GM12878 (cell line): ENCODE measurements at regions not wholly inside any gene's neighbourhood (a gene's known extent, or its start where the extent isn't known, plus 50 kb on each side); places are given as distances from the start of the nearest gene placed in this dataset.

Experiments used
- POLR2A ChIP-seq: IDR thresholded peaks from 2 replicates; pipeline ENCODE4 v1.6.1; 2011; ENCODE audit warnings: low read depth, mild to moderate bottlenecking, low read length
- POLR2AphosphoS5 ChIP-seq: IDR thresholded peaks from 2 replicates; pipeline ENCODE4 v1.6.1; 2011; ENCODE audit warnings: mild to moderate bottlenecking, low read length, inconsistent platforms
- TAF1 ChIP-seq: IDR thresholded peaks from 2 replicates; pipeline ENCODE4 v1.6.1; 2011; ENCODE audit warnings: mild to moderate bottlenecking, low read depth, low read length, borderline replicate concordance
- TF ChIP-seq, protein P1 (sequence below): fragments of 450-650 bp; IDR thresholded peaks from 2 replicates; pipeline ENCODE4 v1.6.1; 2017; ENCODE audit warnings: mild to moderate bottlenecking, low read depth, inconsistent platforms; ENCODE audit not compliant: poor library complexity, severe bottlenecking
- TF ChIP-seq, protein P2 (sequence below): fragments of 450-650 bp; formaldehyde crosslinking; IDR thresholded peaks from 2 replicates; pipeline ENCODE4 v1.4.0; 2020; ENCODE audit warnings: mild to moderate bottlenecking, moderate library complexity
- TF ChIP-seq, protein P3 (sequence below): IDR thresholded peaks from 2 replicates; pipeline ENCODE4 v1.6.1; 2011; ENCODE audit warnings: low read depth, low read length, improper control_type of control experiment, borderline replicate concordance

DNA sequence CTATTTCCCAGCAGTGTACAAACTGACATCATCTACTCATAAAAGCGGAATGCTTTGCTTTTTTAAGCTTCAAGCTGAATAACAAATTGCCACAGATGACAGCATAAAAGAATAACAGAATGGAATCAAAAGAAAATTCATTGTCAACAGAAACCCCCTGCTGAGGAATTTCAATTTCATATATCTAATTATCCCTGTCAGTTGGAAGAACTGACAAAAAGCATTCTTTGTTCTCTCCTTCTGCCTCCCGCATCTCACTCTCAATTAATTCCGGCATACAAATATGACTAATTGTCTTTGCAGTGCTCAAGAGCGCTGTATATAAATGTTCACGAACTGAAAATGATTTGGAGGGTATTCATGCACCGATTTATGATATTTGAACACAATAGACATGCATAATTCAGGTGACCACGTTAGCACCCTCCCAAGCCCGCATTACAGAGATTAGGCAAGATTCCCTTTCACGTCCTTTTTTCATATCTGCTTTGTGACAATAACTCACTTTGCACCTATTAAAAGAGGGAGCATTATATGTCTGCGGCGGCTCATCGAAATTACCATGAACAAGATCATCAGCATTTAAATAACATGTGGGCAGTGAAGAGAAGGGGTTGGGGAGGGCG, 277.7 kb upstream of the SALL3 start:
- TF ChIP-seq, protein P1, sequence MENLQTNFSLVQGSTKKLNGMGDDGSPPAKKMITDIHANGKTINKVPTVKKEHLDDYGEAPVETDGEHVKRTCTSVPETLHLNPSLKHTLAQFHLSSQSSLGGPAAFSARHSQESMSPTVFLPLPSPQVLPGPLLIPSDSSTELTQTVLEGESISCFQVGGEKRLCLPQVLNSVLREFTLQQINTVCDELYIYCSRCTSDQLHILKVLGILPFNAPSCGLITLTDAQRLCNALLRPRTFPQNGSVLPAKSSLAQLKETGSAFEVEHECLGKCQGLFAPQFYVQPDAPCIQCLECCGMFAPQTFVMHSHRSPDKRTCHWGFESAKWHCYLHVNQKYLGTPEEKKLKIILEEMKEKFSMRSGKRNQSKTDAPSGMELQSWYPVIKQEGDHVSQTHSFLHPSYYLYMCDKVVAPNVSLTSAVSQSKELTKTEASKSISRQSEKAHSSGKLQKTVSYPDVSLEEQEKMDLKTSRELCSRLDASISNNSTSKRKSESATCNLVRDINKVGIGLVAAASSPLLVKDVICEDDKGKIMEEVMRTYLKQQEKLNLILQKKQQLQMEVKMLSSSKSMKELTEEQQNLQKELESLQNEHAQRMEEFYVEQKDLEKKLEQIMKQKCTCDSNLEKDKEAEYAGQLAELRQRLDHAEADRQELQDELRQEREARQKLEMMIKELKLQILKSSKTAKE = no peak
- TF ChIP-seq, protein P2, sequence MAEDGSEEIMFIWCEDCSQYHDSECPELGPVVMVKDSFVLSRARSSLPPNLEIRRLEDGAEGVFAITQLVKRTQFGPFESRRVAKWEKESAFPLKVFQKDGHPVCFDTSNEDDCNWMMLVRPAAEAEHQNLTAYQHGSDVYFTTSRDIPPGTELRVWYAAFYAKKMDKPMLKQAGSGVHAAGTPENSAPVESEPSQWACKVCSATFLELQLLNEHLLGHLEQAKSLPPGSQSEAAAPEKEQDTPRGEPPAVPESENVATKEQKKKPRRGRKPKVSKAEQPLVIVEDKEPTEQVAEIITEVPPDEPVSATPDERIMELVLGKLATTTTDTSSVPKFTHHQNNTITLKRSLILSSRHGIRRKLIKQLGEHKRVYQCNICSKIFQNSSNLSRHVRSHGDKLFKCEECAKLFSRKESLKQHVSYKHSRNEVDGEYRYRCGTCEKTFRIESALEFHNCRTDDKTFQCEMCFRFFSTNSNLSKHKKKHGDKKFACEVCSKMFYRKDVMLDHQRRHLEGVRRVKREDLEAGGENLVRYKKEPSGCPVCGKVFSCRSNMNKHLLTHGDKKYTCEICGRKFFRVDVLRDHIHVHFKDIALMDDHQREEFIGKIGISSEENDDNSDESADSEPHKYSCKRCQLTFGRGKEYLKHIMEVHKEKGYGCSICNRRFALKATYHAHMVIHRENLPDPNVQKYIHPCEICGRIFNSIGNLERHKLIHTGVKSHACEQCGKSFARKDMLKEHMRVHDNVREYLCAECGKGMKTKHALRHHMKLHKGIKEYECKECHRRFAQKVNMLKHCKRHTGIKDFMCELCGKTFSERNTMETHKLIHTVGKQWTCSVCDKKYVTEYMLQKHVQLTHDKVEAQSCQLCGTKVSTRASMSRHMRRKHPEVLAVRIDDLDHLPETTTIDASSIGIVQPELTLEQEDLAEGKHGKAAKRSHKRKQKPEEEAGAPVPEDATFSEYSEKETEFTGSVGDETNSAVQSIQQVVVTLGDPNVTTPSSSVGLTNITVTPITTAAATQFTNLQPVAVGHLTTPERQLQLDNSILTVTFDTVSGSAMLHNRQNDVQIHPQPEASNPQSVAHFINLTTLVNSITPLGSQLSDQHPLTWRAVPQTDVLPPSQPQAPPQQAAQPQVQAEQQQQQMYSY (CRISPR knock-in tag) = no peak
- TF ChIP-seq, protein P3, sequence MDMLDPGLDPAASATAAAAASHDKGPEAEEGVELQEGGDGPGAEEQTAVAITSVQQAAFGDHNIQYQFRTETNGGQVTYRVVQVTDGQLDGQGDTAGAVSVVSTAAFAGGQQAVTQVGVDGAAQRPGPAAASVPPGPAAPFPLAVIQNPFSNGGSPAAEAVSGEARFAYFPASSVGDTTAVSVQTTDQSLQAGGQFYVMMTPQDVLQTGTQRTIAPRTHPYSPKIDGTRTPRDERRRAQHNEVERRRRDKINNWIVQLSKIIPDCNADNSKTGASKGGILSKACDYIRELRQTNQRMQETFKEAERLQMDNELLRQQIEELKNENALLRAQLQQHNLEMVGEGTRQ = no peak
- TF ChIP-seq POLR2AphosphoS5 = no peak
- TF ChIP-seq POLR2A = no peak
- TF ChIP-seq TAF1 = no peak
